Panc1 (cell line): ENCODE measurements at regions not wholly inside any gene's neighbourhood (a gene's known extent, or its start where the extent isn't known, plus 50 kb on each side); places are given as distances from the start of the nearest gene placed in this dataset.

Experiments used
- POLR2AphosphoS5 ChIP-seq: IDR thresholded peaks from 2 replicates; pipeline ENCODE4 v1.6.1; 2012; ENCODE audit warnings: mild to moderate bottlenecking, low read depth, low read length, moderate library complexity
- SIN3A ChIP-seq: IDR thresholded peaks from 2 replicates; pipeline ENCODE4 v1.6.1; 2012; ENCODE audit warnings: low read depth, mild to moderate bottlenecking, low read length, moderate library complexity, borderline replicate concordance; ENCODE audit not compliant: insufficient read depth
- TF ChIP-seq, protein P1 (sequence below): fragments of 450-650 bp; IDR thresholded peaks from 2 replicates; pipeline ENCODE4 v1.5.1; 2017; ENCODE audit warnings: mild to moderate bottlenecking

DNA sequence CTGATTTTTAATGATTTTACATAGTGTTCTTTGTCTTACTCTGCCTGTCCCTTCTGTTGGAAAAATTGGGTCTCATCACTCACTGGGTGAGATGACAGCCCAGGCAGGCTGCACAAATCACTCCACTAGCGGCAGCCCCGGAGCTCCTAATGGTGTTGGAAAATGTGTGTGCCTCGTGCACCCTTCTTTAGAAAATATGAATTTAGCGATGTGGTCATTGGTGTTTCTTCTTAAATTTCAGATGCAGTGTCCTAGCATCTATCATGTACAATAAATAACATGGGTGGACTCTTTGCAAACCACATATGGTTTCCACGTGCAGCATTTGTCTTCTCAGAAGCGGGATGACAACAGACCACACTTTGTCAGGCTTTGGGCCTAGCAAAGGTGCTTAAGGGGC lies 194.2 kb downstream of the ACKR3 start:
- TF ChIP-seq, protein P1, sequence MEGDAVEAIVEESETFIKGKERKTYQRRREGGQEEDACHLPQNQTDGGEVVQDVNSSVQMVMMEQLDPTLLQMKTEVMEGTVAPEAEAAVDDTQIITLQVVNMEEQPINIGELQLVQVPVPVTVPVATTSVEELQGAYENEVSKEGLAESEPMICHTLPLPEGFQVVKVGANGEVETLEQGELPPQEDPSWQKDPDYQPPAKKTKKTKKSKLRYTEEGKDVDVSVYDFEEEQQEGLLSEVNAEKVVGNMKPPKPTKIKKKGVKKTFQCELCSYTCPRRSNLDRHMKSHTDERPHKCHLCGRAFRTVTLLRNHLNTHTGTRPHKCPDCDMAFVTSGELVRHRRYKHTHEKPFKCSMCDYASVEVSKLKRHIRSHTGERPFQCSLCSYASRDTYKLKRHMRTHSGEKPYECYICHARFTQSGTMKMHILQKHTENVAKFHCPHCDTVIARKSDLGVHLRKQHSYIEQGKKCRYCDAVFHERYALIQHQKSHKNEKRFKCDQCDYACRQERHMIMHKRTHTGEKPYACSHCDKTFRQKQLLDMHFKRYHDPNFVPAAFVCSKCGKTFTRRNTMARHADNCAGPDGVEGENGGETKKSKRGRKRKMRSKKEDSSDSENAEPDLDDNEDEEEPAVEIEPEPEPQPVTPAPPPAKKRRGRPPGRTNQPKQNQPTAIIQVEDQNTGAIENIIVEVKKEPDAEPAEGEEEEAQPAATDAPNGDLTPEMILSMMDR: no peak
- TF ChIP-seq POLR2AphosphoS5 (no peak), SIN3A (no peak)
